Stimulated activated effector memory CD8-positive, alpha-beta T cell treated with anti-CD3 and anti-CD28 coated beads, Interleukin-12 subunit alpha, Interleukin-12 subunit beta, amount 100 ng/mL, for 72 hours (primary cell): ENCODE measurements at regions not wholly inside any gene's neighbourhood (a gene's known extent, or its start where the extent isn't known, plus 50 kb on each side); places are given as distances from the start of the nearest gene placed in this dataset.

ENCODE experiments used
- ATAC-seq: fragments of 150-1000 bp; cut with Tn5 transposase; 2 replicates; pipeline ENCODE4 v1.10.0; 2021
- DNase-seq, 2 donors: peaks; one replicate each; pipeline ENCODE4 v3.0.0; 2021 to 2022; ENCODE audit warnings: low spot score in 2 of 2
- H3K27ac Mint-ChIP-seq: one replicate; pipeline ENCODE4 v1.8.0; 2022; ENCODE audit warnings: mild to moderate bottlenecking, mixed read lengths
- H3K36me3 Mint-ChIP-seq: one replicate; pipeline ENCODE4 v1.8.0; 2022; ENCODE audit warnings: mild to moderate bottlenecking, mixed read lengths
- H3K4me1 Mint-ChIP-seq: one replicate; pipeline ENCODE4 v1.8.0; 2022; ENCODE audit warnings: mixed read lengths
- H3K4me3 Mint-ChIP-seq: one replicate; pipeline ENCODE4 v1.8.0; 2022; ENCODE audit warnings: mild to moderate bottlenecking, mixed read lengths
- H3K9me3 Mint-ChIP-seq: one replicate; pipeline ENCODE4 v1.8.0; 2022; ENCODE audit warnings: mixed read lengths

GRCh38 chr10:90591629-90592028, 266.2 kb downstream of the HTR7 start:
- H3K36me3 Mint-ChIP-seq, result no peaks in the 10 kb centered on the region
- H3K9me3 Mint-ChIP-seq, result peaks cover 3% of the 10 kb centered on the region
- no peaks in the 10 kb centered on the region for H3K4me1 Mint-ChIP-seq
- no peak overlapping the region for H3K27ac Mint-ChIP-seq
- no peak overlapping the region for H3K4me3 Mint-ChIP-seq
- no peak for ATAC-seq
- no peak for DNase-seq

- DNase-seq (no peak), ATAC-seq (no peak)
- Mint-ChIP-seq H3K9me3 (peaks cover 3% of the 10 kb centered on the region), H3K4me1 (no peaks in the 10 kb centered on the region), H3K27ac (no peak overlapping the region), H3K4me3 (no peak overlapping the region), H3K36me3 (no peaks in the 10 kb centered on the region)
Observed at GRCh38 chr10:90592638-90593302, 265.1 kb downstream of the HTR7 start.

GRCh38 chr10:90598513-90598912, 259.3 kb downstream of the HTR7 start:
- H3K4me3 Mint-ChIP-seq, result no peak overlapping the region
- no peaks in the 10 kb centered on the region for H3K36me3 Mint-ChIP-seq
- H3K27ac Mint-ChIP-seq, result no peak overlapping the region
- no peak for DNase-seq
- H3K4me1 Mint-ChIP-seq, result no peaks in the 10 kb centered on the region
- H3K9me3 Mint-ChIP-seq, result peaks cover 4% of the 10 kb centered on the region
- ATAC-seq, result no peak

GRCh38 chr10:90602862-90603610, 254.8 kb downstream of the HTR7 start:
- Mint-ChIP-seq H3K36me3 (no peaks in the 10 kb centered on the region), H3K27ac (no peak overlapping the region), H3K4me3 (no peak overlapping the region), H3K9me3 (peaks cover 7% of the 10 kb centered on the region), H3K4me1 (no peaks in the 10 kb centered on the region)
- DNase-seq, result no peak
- no peak for ATAC-seq

GRCh38 chr10:90604636-90605035, 253.2 kb downstream of the HTR7 start:
- H3K9me3 Mint-ChIP-seq, result peaks cover 7% of the 10 kb centered on the region
- ATAC-seq, result no peak

GRCh38 chr10:90605506-90605905, 252.3 kb downstream of the HTR7 start:
- no peaks in the 10 kb centered on the region for H3K36me3 Mint-ChIP-seq
- H3K27ac Mint-ChIP-seq, result no peak overlapping the region
- DNase-seq (no peak), ATAC-seq (no peak)
- H3K4me3 Mint-ChIP-seq, result no peak overlapping the region
- H3K9me3 Mint-ChIP-seq, result peaks cover 7% of the 10 kb centered on the region
- H3K4me1 Mint-ChIP-seq, result no peaks in the 10 kb centered on the region

More at GRCh38 chr10:90604636-90605035, 253.2 kb downstream of the HTR7 start:
- Mint-ChIP-seq H3K4me3 (no peak overlapping the region), H3K4me1 (no peaks in the 10 kb centered on the region), H3K27ac (no peak overlapping the region), H3K36me3 (no peaks in the 10 kb centered on the region)
- no peak for DNase-seq

- Mint-ChIP-seq H3K4me3 (no peak overlapping the region), H3K9me3 (peaks cover 4% of the 10 kb centered on the region), H3K27ac (no peak overlapping the region), H3K4me1 (no peaks in the 10 kb centered on the region), H3K36me3 (no peaks in the 10 kb centered on the region)
- ATAC-seq, result no peak
- DNase-seq, result no peak
Observed at GRCh38 chr10:90612276-90612675, 245.6 kb downstream of the HTR7 start.

- no peak for DNase-seq
- ATAC-seq, result no peak
- H3K27ac Mint-ChIP-seq, result no peak overlapping the region
- H3K4me3 Mint-ChIP-seq, result no peak overlapping the region
- no peaks in the 10 kb centered on the region for H3K36me3 Mint-ChIP-seq
- H3K4me1 Mint-ChIP-seq, result no peaks in the 10 kb centered on the region
- peaks cover 4% of the 10 kb centered on the region for H3K9me3 Mint-ChIP-seq
Observed at GRCh38 chr10:90614631-90615030, 243.2 kb downstream of the HTR7 start.

- ATAC-seq, result no peak
- no peak overlapping the region for H3K27ac Mint-ChIP-seq
- no peaks in the 10 kb centered on the region for H3K9me3 Mint-ChIP-seq
- no peaks in the 10 kb centered on the region for H3K36me3 Mint-ChIP-seq
- no peaks in the 10 kb centered on the region for H3K4me1 Mint-ChIP-seq
- H3K4me3 Mint-ChIP-seq, result no peak overlapping the region
- no peak for DNase-seq
Observed at GRCh38 chr10:90621577-90621976, 236.3 kb downstream of the HTR7 start.

- no peaks in the 10 kb centered on the region for H3K9me3 Mint-ChIP-seq
- H3K27ac Mint-ChIP-seq, result no peak overlapping the region
- no peak for DNase-seq
- H3K36me3 Mint-ChIP-seq, result no peaks in the 10 kb centered on the region
- no peaks in the 10 kb centered on the region for H3K4me1 Mint-ChIP-seq
- peak; percentile 31 for ATAC-seq
- no peak overlapping the region for H3K4me3 Mint-ChIP-seq
Observed at GRCh38 chr10:90635111-90635765, 222.6 kb downstream of the HTR7 start.

GRCh38 chr10:90640756-90641155, 217.1 kb downstream of the HTR7 start:
- Mint-ChIP-seq H3K36me3 (no peaks in the 10 kb centered on the region), H3K27ac (no peak overlapping the region), H3K4me1 (no peaks in the 10 kb centered on the region), H3K9me3 (no peaks in the 10 kb centered on the region), H3K4me3 (no peak overlapping the region)
- ATAC-seq (no peak), DNase-seq (no peak)

- DNase-seq (no peak), ATAC-seq (no peak)
- Mint-ChIP-seq H3K4me3 (no peak overlapping the region), H3K4me1 (no peaks in the 10 kb centered on the region), H3K9me3 (no peaks in the 10 kb centered on the region), H3K27ac (no peak overlapping the region), H3K36me3 (no peaks in the 10 kb centered on the region)
Observed at GRCh38 chr10:90641731-90642130, 216.1 kb downstream of the HTR7 start.

GRCh38 chr10:90642136-90642535, 215.7 kb downstream of the HTR7 start:
- Mint-ChIP-seq H3K4me1 (no peaks in the 10 kb centered on the region), H3K4me3 (no peak overlapping the region), H3K27ac (no peak overlapping the region), H3K9me3 (no peaks in the 10 kb centered on the region), H3K36me3 (no peaks in the 10 kb centered on the region)
- DNase-seq, result no peak
- ATAC-seq, result no peak

- ATAC-seq (no peak), DNase-seq (no peak)
- H3K9me3 Mint-ChIP-seq, result no peaks in the 10 kb centered on the region
- no peak overlapping the region for H3K27ac Mint-ChIP-seq
- H3K36me3 Mint-ChIP-seq, result no peaks in the 10 kb centered on the region
- H3K4me3 Mint-ChIP-seq, result no peak overlapping the region
- no peaks in the 10 kb centered on the region for H3K4me1 Mint-ChIP-seq
Observed at GRCh38 chr10:90642650-90643049, 215.2 kb downstream of the HTR7 start.

GRCh38 chr10:90644165-90644564, 213.7 kb downstream of the HTR7 start:
- Mint-ChIP-seq H3K4me3 (no peak overlapping the region), H3K4me1 (no peaks in the 10 kb centered on the region)

GRCh38 chr10:90650858-90651257, 207.0 kb downstream of the HTR7 start:
- H3K27ac Mint-ChIP-seq, result no peak overlapping the region
- no peaks in the 10 kb centered on the region for H3K36me3 Mint-ChIP-seq
- no peak overlapping the region for H3K4me3 Mint-ChIP-seq
- peaks cover 10% of the 10 kb centered on the region for H3K9me3 Mint-ChIP-seq
- no peak for DNase-seq
- no peaks in the 10 kb centered on the region for H3K4me1 Mint-ChIP-seq
- no peak for ATAC-seq

More at GRCh38 chr10:90644165-90644564, 213.7 kb downstream of the HTR7 start:
- Mint-ChIP-seq H3K9me3 (peaks cover 3% of the 10 kb centered on the region), H3K27ac (no peak overlapping the region), H3K36me3 (no peaks in the 10 kb centered on the region)
- ATAC-seq (no peak), DNase-seq (no peak)
